H1 (cell line): ENCODE measurements at regions not wholly inside any gene's neighbourhood (a gene's known extent, or its start where the extent isn't known, plus 50 kb on each side); places are given as distances from the start of the nearest gene placed in this dataset.

ENCODE experiments used
- CTCF ChIA-PET: fragments of 300-600 bp; sonication (Branson Sonifier 250); formaldehyde crosslinking; loops from one replicate; lab custom pipeline; 2021; ENCODE audit not compliant: partially characterized antibody; lab: Charles Lee
- POLR2A ChIA-PET: fragments of 300-600 bp; sonication (Branson Sonifier 250); formaldehyde crosslinking; loops from one replicate; lab custom pipeline; 2021; ENCODE audit warnings: inconsistent platforms; ENCODE audit not compliant: partially characterized antibody; lab: Charles Lee
- DNase-seq, 2 experiments: peaks; one replicate each; pipeline versions ENCODE4 v3.0.0 to v3.0.0-alpha.2; 2010 to 2022; ENCODE audit warnings: low spot score in 2 of 2, low read depth in 1 of 2, mixed read lengths in 1 of 2
- FAIRE-seq: peaks from 2 replicates; lab custom pipeline; 2011; peaks lifted over from hg19 to GRCh38; lab: Jason Lieb, UNC
- H2AFZ ChIP-seq: 2 replicates; pipeline ENCODE4 v1.8.1; 2012; ENCODE audit warnings: low read length, inconsistent platforms
- H2AK5ac ChIP-seq: 2 replicates; pipeline ENCODE4 v1.6.1; 2013; ENCODE audit warnings: low read depth, low read length
- H2BK120ac ChIP-seq: replicated peaks from 2 replicates; pipeline ENCODE3; 2013; ENCODE audit warnings: low read depth, low read length, inconsistent platforms
- H2BK12ac ChIP-seq: 2 replicates; pipeline ENCODE4 v1.6.1; 2013; ENCODE audit warnings: low read depth, low read length
- H2BK15ac ChIP-seq: 2 replicates; pipeline ENCODE4 v1.6.1; 2013; ENCODE audit warnings: low read length
- H2BK20ac ChIP-seq: 2 replicates; pipeline ENCODE4 v1.6.1; 2013; ENCODE audit warnings: low read length
- H2BK5ac ChIP-seq: 2 replicates; pipeline ENCODE4 v1.6.1; 2013; ENCODE audit warnings: low read depth, low read length
- H3K14ac ChIP-seq: 2 replicates; pipeline ENCODE4 v1.6.1; 2013; ENCODE audit warnings: inconsistent platforms; ENCODE audit not compliant: insufficient read length
- H3K18ac ChIP-seq: 2 replicates; pipeline ENCODE4 v1.6.1; 2013; ENCODE audit warnings: low read length; ENCODE audit errors: extremely low read depth
- H3K23ac ChIP-seq: 2 replicates; pipeline ENCODE4 v1.6.1; 2013; ENCODE audit warnings: inconsistent platforms; ENCODE audit not compliant: insufficient read length
- H3K23me2 ChIP-seq: 2 replicates; pipeline ENCODE4 v1.6.1; 2013; ENCODE audit warnings: low read depth, low read length
- H3K27ac ChIP-seq: 2 replicates; pipeline ENCODE4 v1.6.1; 2011; ENCODE audit warnings: low read depth, low read length, inconsistent platforms
- H3K27me3 ChIP-seq, 4 experiments: replicated peaks in 1 of 4; 1 replicate in 1 of 4; 2 replicates in 3 of 4; pipeline versions ENCODE4 v1.6.1 to v1.8.1; 2011 to 2013; ENCODE audit warnings: low read length in 3 of 4, mild to moderate bottlenecking in 3 of 4, inconsistent platforms in 2 of 4, mixed read lengths in 2 of 4, moderate library complexity in 1 of 4; ENCODE audit not compliant: control insufficient read depth in 3 of 4, insufficient read depth in 3 of 4; ENCODE audit errors: extremely low read depth in 1 of 4
- H3K36me3 ChIP-seq, 4 experiments: 2 replicates each; pipeline versions ENCODE4 v1.6.1 to v1.8.1; 2011 to 2013; ENCODE audit warnings: mild to moderate bottlenecking in 4 of 4, low read length in 3 of 4, moderate library complexity in 2 of 4, control low read depth in 1 of 4, inconsistent platforms in 1 of 4; ENCODE audit not compliant: insufficient read depth in 4 of 4, control insufficient read depth in 2 of 4
- H3K4ac ChIP-seq: replicated peaks from 2 replicates; pipeline ENCODE3; 2013; ENCODE audit warnings: low read length, low read depth, mixed read lengths, inconsistent platforms; ENCODE audit not compliant: insufficient read length
- H3K4me1 ChIP-seq, 4 experiments: replicated peaks in 1 of 4; 1 replicate in 1 of 4; 2 replicates in 3 of 4; pipeline versions ENCODE4 v1.6.1 to v1.8.1; 2011 to 2013; ENCODE audit warnings: low read length in 3 of 4, inconsistent platforms in 2 of 4, mixed read lengths in 1 of 4; ENCODE audit not compliant: insufficient read depth in 4 of 4, control insufficient read depth in 3 of 4
- H3K4me2 ChIP-seq, 2 experiments: 2 replicates each; pipeline versions ENCODE4 v1.6.1 to v1.8.1; 2011 to 2013; ENCODE audit warnings: low read depth in 2 of 2, low read length in 2 of 2, control low read depth in 1 of 2, inconsistent platforms in 1 of 2, mild to moderate bottlenecking in 1 of 2; ENCODE audit not compliant: insufficient read depth in 1 of 2
- H3K4me3 ChIP-seq, 4 experiments: fragments of 200-600, 300-600 bp in 1 of 4; sonication (generic), shearing (Covaris generic), sonication (Bioruptor Twin) in 1 of 4; 2 replicates each; pipeline versions ENCODE4 v1.5.1 to v1.8.1; 2011 to 2016; ENCODE audit warnings: low read length in 4 of 4, low read depth in 3 of 4, control low read depth in 2 of 4, inconsistent platforms in 2 of 4, mild to moderate bottlenecking in 2 of 4, mixed read lengths in 1 of 4, moderate library complexity in 1 of 4; ENCODE audit not compliant: insufficient read depth in 2 of 4; ENCODE audit errors: extremely low read depth in 1 of 4
- H3K56ac ChIP-seq: replicated peaks from 2 replicates; pipeline ENCODE3; 2013; ENCODE audit warnings: low read depth, mild to moderate bottlenecking, mixed read lengths, low read length, inconsistent platforms; ENCODE audit not compliant: insufficient read length
- H3K79me1 ChIP-seq: 2 replicates; pipeline ENCODE4 v1.6.1; 2013; ENCODE audit warnings: low read depth, low read length, control low read depth
- H3K79me2 ChIP-seq, 2 experiments: 2 replicates each; pipeline versions ENCODE4 v1.6.1 to v1.8.1; 2012 to 2013; ENCODE audit warnings: low read length in 2 of 2, mild to moderate bottlenecking in 2 of 2, inconsistent platforms in 1 of 2; ENCODE audit not compliant: insufficient read depth in 2 of 2, control insufficient read depth in 1 of 2
- H3K9ac ChIP-seq, 4 experiments: replicated peaks in 1 of 4; 1 replicate in 1 of 4; 2 replicates in 3 of 4; pipeline versions ENCODE4 v1.6.1 to v1.8.1; 2011 to 2013; ENCODE audit warnings: low read depth in 3 of 4, low read length in 3 of 4, control low read depth in 2 of 4, mild to moderate bottlenecking in 2 of 4, moderate library complexity in 2 of 4, inconsistent platforms in 1 of 4; ENCODE audit errors: extremely low read depth in 1 of 4
- H3K9me3 ChIP-seq, 2 experiments: 2 replicates each; pipeline versions ENCODE4 v1.6.1 to v1.8.1; 2012 to 2013; ENCODE audit warnings: mild to moderate bottlenecking in 2 of 2, moderate library complexity in 2 of 2, control low read depth in 1 of 2, inconsistent platforms in 1 of 2, low read depth in 1 of 2, low read length in 1 of 2, mixed read lengths in 1 of 2; ENCODE audit not compliant: insufficient read depth in 2 of 2
- H4K20me1 ChIP-seq, 2 experiments: replicated peaks in 1 of 2; 2 replicates each; pipeline versions ENCODE3 to v1.8.1; 2011 to 2013; ENCODE audit warnings: inconsistent platforms in 2 of 2, low read length in 2 of 2, mild to moderate bottlenecking in 1 of 2; ENCODE audit not compliant: insufficient read depth in 2 of 2, control insufficient read depth in 1 of 2
- H4K5ac ChIP-seq: 2 replicates; pipeline ENCODE4 v1.6.1; 2013; ENCODE audit warnings: low read length, low read depth, mixed read lengths, inconsistent platforms; ENCODE audit not compliant: insufficient read length
- H4K8ac ChIP-seq: 2 replicates; pipeline ENCODE4 v1.8.0; 2013; ENCODE audit warnings: mild to moderate bottlenecking, moderate library complexity, low read length, inconsistent platforms; ENCODE audit not compliant: insufficient read depth; ENCODE audit errors: extremely low read depth
- H4K91ac ChIP-seq: replicated peaks from 2 replicates; pipeline ENCODE3; 2013; ENCODE audit warnings: low read length, mixed read lengths, inconsistent platforms; ENCODE audit not compliant: insufficient read length
- CEBPB ChIP-seq: IDR thresholded peaks from 2 replicates; pipeline ENCODE4 v1.6.1; 2012; ENCODE audit warnings: low read depth, low read length
- CREB1 ChIP-seq: IDR thresholded peaks from 2 replicates; pipeline ENCODE4 v1.6.1; 2012; ENCODE audit warnings: inconsistent platforms
- CTCF ChIP-seq, 3 experiments: IDR thresholded peaks; 1 replicate in 2 of 3; 2 replicates in 1 of 3; pipeline versions ENCODE4 v1.5.1 to v1.6.1; 2011; ENCODE audit warnings: low read length in 3 of 3, mild to moderate bottlenecking in 3 of 3, inconsistent platforms in 2 of 3, low read depth in 1 of 3, moderate library complexity in 1 of 3; ENCODE audit not compliant: insufficient read depth in 1 of 3; ENCODE audit errors: control extremely low read depth in 1 of 3
- E2F6 ChIP-seq: IDR thresholded peaks from 2 replicates; pipeline ENCODE4 v1.6.1; 2012; ENCODE audit warnings: inconsistent platforms
- MAX ChIP-seq: IDR thresholded peaks from 2 replicates; pipeline ENCODE4 v1.6.1; 2012; ENCODE audit warnings: inconsistent platforms
- RAD21 ChIP-seq, 2 experiments: IDR thresholded peaks in 1 of 2; conservative IDR thresholded peaks in 1 of 2; 2 replicates each; pipeline ENCODE4 v1.6.1; 2011; ENCODE audit warnings: low read depth in 2 of 2, low read length in 2 of 2, improper control_type of control experiment in 1 of 2, inconsistent platforms in 1 of 2, mild to moderate bottlenecking in 1 of 2, moderate library complexity in 1 of 2
- SIRT6 ChIP-seq: IDR thresholded peaks from one replicate; pipeline ENCODE4 v1.7.1; 2012; ENCODE audit warnings: low read length, inconsistent platforms
- SRF ChIP-seq: IDR thresholded peaks from 2 replicates; pipeline ENCODE4 v1.6.1; 2011; ENCODE audit warnings: mild to moderate bottlenecking, low read depth, low read length, moderate library complexity
- USF2 ChIP-seq: IDR thresholded peaks from 2 replicates; pipeline ENCODE4 v1.6.1; 2011; ENCODE audit warnings: low read length, improper control_type of control experiment
- WGBS, 2 experiments: shearing (Covaris generic) in 1 of 2; methylation state at CpG; one replicate each; pipeline versions ENCODE4 v1.1.6 to v1.1.7; 2013 to 2015; ENCODE audit warnings: low lambda C conversion rate in 2 of 2, mixed read lengths in 2 of 2, inconsistent platforms in 1 of 2, low coverage in 1 of 2, missing lambda C conversion rate in 1 of 2; ENCODE audit not compliant: insufficient replicate concordance in 2 of 2, insufficient coverage in 1 of 2, insufficient read length in 1 of 2; ENCODE audit errors: extremely low coverage in 1 of 2, missing lambda C conversion rate in 1 of 2; 5-methylcytosine and 5-hydroxymethylcytosine counted together

- Histone ChIP-seq H4K5ac (no peak overlapping the region), H2BK120ac (no peak overlapping the region), H3K9me3 (no peaks in the 10 kb centered on the region), H2BK12ac (peak overlapping the region; percentile 82; the same call in 1 of the 2 replicates), H3K9ac (no peak overlapping the region), H3K18ac (peak overlapping the region; percentile 85; the same call in 1 of the 2 replicates), H4K91ac (no peak overlapping the region), H3K4me3 (peak overlapping the region; percentile 27 to 68 (median 54)), H3K79me1 (no peaks in the 10 kb centered on the region), H3K23ac (no peak overlapping the region), H2AFZ (peak overlapping the region; percentile 91; the same call in 1 of the 2 replicates), H3K27me3 (peaks cover 0 to 24% (median 17%) of the 10 kb centered on the region in 4 experiments; a peak in 5 of 7 replicates), H3K79me2 (no peaks in the 10 kb centered on the region), H2BK15ac (no peak overlapping the region), H3K56ac (no peak overlapping the region), H2AK5ac (no peak overlapping the region), H2BK5ac (no peak overlapping the region; the same call in 1 of the 2 replicates), H3K14ac (no peak overlapping the region), H4K8ac (0 out of 2 replicates have a peak overlapping the region, but pooled peaks have one; percentile 76), H3K36me3 (no peaks in the 10 kb centered on the region), H3K27ac (no peak overlapping the region), H3K4ac (no peak overlapping the region), H4K20me1 (no peaks in the 10 kb centered on the region), H3K23me2 (peaks cover 5% of the 10 kb centered on the region; the same call in 1 of the 2 replicates), H3K4me2 (peak overlapping the region; percentile 64 to 96), H3K4me1 (no peaks in the 10 kb centered on the region; a peak in 1 of 7 replicates), H2BK20ac (no peak overlapping the region)
- DNase-seq: peak; percentile 25 to 89
- TF ChIP-seq SIRT6: no peak
- TF ChIP-seq RAD21 (IDR thresholded peaks at IDR 0.05 in 1 of 2, conservative IDR thresholded peaks at IDR 0.05 in 1 of 2; ENCODE audit: low read depth in 2 of 2, low read length in 2 of 2): peak; percentile 67 to 77
- no peak for TF ChIP-seq SRF
- TF ChIP-seq USF2: 0 out of 2 replicates have a peak, but pooled peaks have one; percentile 17
- peak; percentile 58 for TF ChIP-seq E2F6
- no peak for TF ChIP-seq CEBPB
- TF ChIP-seq CTCF (IDR thresholded peaks at IDR 0.05; ENCODE audit: control extremely low read depth in 1 of 3, insufficient read depth in 1 of 3, low read depth in 1 of 3, low read length in 3 of 3): peak; percentile 78 to 85 (median 84)
- peak; percentile 57; the same call in 1 of the 2 replicates for TF ChIP-seq MAX
- TF ChIP-seq CREB1: 0 out of 2 replicates have a peak, but pooled peaks have one; percentile 41
- ChIA-PET CTCF (interaction anchor here (0.6 to 4.0 kb wide), 22 partner anchors 8 to 1670 kb away, joined by 3 to 35 read pairs (median 3); no protein-coding TSS in a partner anchor), POLR2A (no interaction called here)
- FAIRE-seq: no peak
- 4% methylated on average over 21 of the region's 37 CpGs; no CpG with 5 or more reads in 1 of the 2 experiments for WGBS, 2 experiments
Observed at GRCh38 chr1:50333595-50333974, 89.7 kb downstream of the DMRTA2 start.
